Neural cell (in vitro differentiated cells): ENCODE measurements at regions not wholly inside any gene's neighbourhood (a gene's known extent, or its start where the extent isn't known, plus 50 kb on each side); places are given as distances from the start of the nearest gene placed in this dataset.

Source experiments
- H2AFZ ChIP-seq: fragments of 200-600, 300-800 bp; sonication (generic), shearing (Covaris generic); 2 replicates; pipeline ENCODE4 v1.6.0; 2014; ENCODE audit warnings: low read depth, mild to moderate bottlenecking, antibody characterized with exemption, low read length, moderate library complexity
- H3F3A ChIP-seq: fragments of 200-600 bp; shearing (Covaris generic); 2 replicates; pipeline ENCODE4 v1.6.1; 2016; ENCODE audit warnings: mild to moderate bottlenecking, moderate library complexity, mixed read lengths, antibody characterized with exemption, low read length; ENCODE audit not compliant: insufficient read depth, poor library complexity, severe bottlenecking
- H3K27ac ChIP-seq: fragments of 200-600, 300-800 bp; sonication (generic), shearing (Covaris generic); 2 replicates; pipeline ENCODE4 v1.5.1; 2014; ENCODE audit warnings: mild to moderate bottlenecking, low read length, moderate library complexity
- H3K27me3 ChIP-seq: fragments of 300-800, 200-600 bp; sonication (generic), shearing (Covaris generic); 2 replicates; pipeline ENCODE4 v1.6.0; 2014; ENCODE audit warnings: mild to moderate bottlenecking, low read depth, low read length, moderate library complexity; ENCODE audit not compliant: insufficient read depth
- H3K36me3 ChIP-seq: fragments of 300-800, 200-600 bp; sonication (generic), shearing (Covaris generic); 2 replicates; pipeline ENCODE4 v1.5.1; 2014; ENCODE audit warnings: mild to moderate bottlenecking, antibody characterized with exemption, low read length, moderate library complexity; ENCODE audit not compliant: insufficient read depth
- H3K4me2 ChIP-seq: fragments of 300-800, 200-600 bp; sonication (generic), shearing (Covaris generic); 2 replicates; pipeline ENCODE4 v1.6.0; 2014; ENCODE audit warnings: mild to moderate bottlenecking, low read length
- H3K4me3 ChIP-seq: fragments of 300-800, 200-600 bp; sonication (generic), shearing (Covaris generic); 2 replicates; pipeline ENCODE4 v1.5.1; 2014; ENCODE audit warnings: mild to moderate bottlenecking, low read length, moderate library complexity
- H3K79me2 ChIP-seq: fragments of 200-600 bp; shearing (Covaris generic); replicated peaks from 2 replicates; pipeline ENCODE4 v1.6.0; 2014; ENCODE audit warnings: mild to moderate bottlenecking, low read length, moderate library complexity; ENCODE audit not compliant: insufficient read depth
- H3K9ac ChIP-seq: fragments of 300-800, 200-600 bp; sonication (generic), shearing (Covaris generic); 2 replicates; pipeline ENCODE4 v1.6.1; 2016; ENCODE audit warnings: mild to moderate bottlenecking, low read length, mixed read lengths
- H3K9me2 ChIP-seq: fragments of 200-600 bp; shearing (Covaris generic); 2 replicates; pipeline ENCODE4 v1.6.1; 2016; ENCODE audit warnings: mild to moderate bottlenecking, low read length, mixed read lengths; ENCODE audit not compliant: insufficient read depth
- H3K9me3 ChIP-seq: fragments of 200-600, 300-800 bp; sonication (generic), shearing (Covaris generic); 2 replicates; pipeline ENCODE4 v1.6.1; 2016; ENCODE audit warnings: mild to moderate bottlenecking, mixed run types, low read length, moderate library complexity, mixed read lengths
- H4K20me1 ChIP-seq: fragments of 200-600 bp; shearing (Covaris generic); 2 replicates; pipeline ENCODE4 v1.6.1; 2016; ENCODE audit warnings: mild to moderate bottlenecking, mixed run types; ENCODE audit not compliant: insufficient read depth
- CTCF ChIP-seq: fragments of 450-650 bp; IDR thresholded peaks from 2 replicates; pipeline ENCODE4 v1.5.1; 2014; ENCODE audit warnings: antibody characterized with exemption, mild to moderate bottlenecking, moderate library complexity; ENCODE audit not compliant: poor library complexity, severe bottlenecking
- EP300 ChIP-seq: fragments of 450-650 bp; conservative IDR thresholded peaks from 2 replicates; pipeline ENCODE4 v1.6.1; 2014; ENCODE audit warnings: antibody characterized with exemption, mild to moderate bottlenecking, moderate library complexity; ENCODE audit not compliant: poor library complexity, severe bottlenecking
- EZH2 ChIP-seq: fragments of 200-600, 300-800 bp; shearing (Covaris generic), sonication (generic); IDR thresholded peaks from 2 replicates; pipeline ENCODE4 v1.6.1; 2014; ENCODE audit warnings: antibody characterized with exemption, low read length, borderline replicate concordance, mild to moderate bottlenecking; ENCODE audit not compliant: insufficient read depth, poor library complexity, severe bottlenecking
- MXI1 ChIP-seq: fragments of 450-650 bp; conservative IDR thresholded peaks from 2 replicates; pipeline ENCODE4 v1.6.1; 2014; ENCODE audit warnings: antibody characterized with exemption, mild to moderate bottlenecking; ENCODE audit not compliant: poor library complexity, severe bottlenecking
- POLR2AphosphoS5 ChIP-seq: IDR thresholded peaks from 2 replicates; pipeline ENCODE4 v1.6.1; 2012
- RAD21 ChIP-seq: fragments of 450-650 bp; conservative IDR thresholded peaks from 2 replicates; pipeline ENCODE4 v1.6.1; 2014; ENCODE audit warnings: antibody characterized with exemption, mild to moderate bottlenecking, moderate library complexity
- REST ChIP-seq: IDR thresholded peaks from 2 replicates; pipeline ENCODE4 v1.6.1; 2012; ENCODE audit warnings: borderline replicate concordance
- SMC3 ChIP-seq: fragments of 450-650 bp; conservative IDR thresholded peaks from 2 replicates; pipeline ENCODE4 v1.6.1; 2014; ENCODE audit warnings: antibody characterized with exemption, mild to moderate bottlenecking, moderate library complexity; ENCODE audit not compliant: poor library complexity
- TAF1 ChIP-seq: IDR thresholded peaks from 2 replicates; pipeline ENCODE4 v1.6.1; 2012; ENCODE audit warnings: low read depth

GRCh38 chr17:13410214-13410613 is 191.5 kb downstream of the HS3ST3A1 start:
- Histone ChIP-seq H4K20me1 (no peaks in the 10 kb centered on the region), H2AFZ (no peak overlapping the region), H3K27me3 (no peaks in the 10 kb centered on the region), H3K27ac (no peak overlapping the region), H3K9me2 (no peaks in the 10 kb centered on the region), H3K36me3 (no peaks in the 10 kb centered on the region), H3K4me3 (no peak overlapping the region), H3K9me3 (no peaks in the 10 kb centered on the region), H3K79me2 (no peaks in the 10 kb centered on the region), H3K4me2 (no peak overlapping the region), H3F3A (no peaks in the 10 kb centered on the region), H3K9ac (no peak overlapping the region)
- no peak for TF ChIP-seq SMC3
- no peak for TF ChIP-seq EZH2
- no peak for TF ChIP-seq EP300
- TF ChIP-seq POLR2AphosphoS5, result no peak
- no peak for TF ChIP-seq CTCF
- no peak for TF ChIP-seq TAF1
- TF ChIP-seq MXI1, result no peak
- TF ChIP-seq RAD21, result no peak
- TF ChIP-seq REST, result no peak

- Histone ChIP-seq H3F3A (no peaks in the 10 kb centered on the region), H3K4me3 (no peak overlapping the region), H3K4me2 (no peak overlapping the region), H3K36me3 (no peaks in the 10 kb centered on the region), H3K9ac (no peak overlapping the region), H3K9me3 (no peaks in the 10 kb centered on the region), H3K9me2 (no peaks in the 10 kb centered on the region), H3K79me2 (no peaks in the 10 kb centered on the region), H2AFZ (no peak overlapping the region), H4K20me1 (no peaks in the 10 kb centered on the region), H3K27me3 (no peaks in the 10 kb centered on the region), H3K27ac (no peak overlapping the region)
- TF ChIP-seq EP300 (no peak), CTCF (no peak), POLR2AphosphoS5 (no peak), TAF1 (no peak), SMC3 (no peak), REST (no peak), EZH2 (no peak), RAD21 (no peak), MXI1 (no peak)
These were observed 192.3 kb downstream of the HS3ST3A1 start for GRCh38 chr17:13409455-13409854.
